Fibroblast of skin of right quadriceps (primary cell): ENCODE measurements at regions not wholly inside any gene's neighbourhood (a gene's known extent, or its start where the extent isn't known, plus 50 kb on each side); places are given as distances from the start of the nearest gene placed in this dataset.
"Not testable (repeated sequence)": the region's sequence is repeated elsewhere in the genome, so short reads cannot be mapped to it uniquely, and the experiment has no call there.

Experiments
- DNase-seq: peaks from one replicate; pipeline ENCODE4 v3.0.0-alpha.2; 2013

- no peak for DNase-seq
Observed at GRCh38 chr4:187504974-187505797, 490.4 kb upstream of the ZFP42 start.

- DNase-seq: not testable (repeated sequence)
Observed at GRCh38 chr4:187505798-187506141, 489.8 kb upstream of the ZFP42 start.

GRCh38 chr4:187516224-187516623, 479.3 kb upstream of the ZFP42 start:
- DNase-seq: no peak

GRCh38 chr4:187541666-187542065, 453.9 kb upstream of the ZFP42 start:
- DNase-seq: peak; percentile 11

- DNase-seq: no peak
Observed at GRCh38 chr4:187544461-187545053, 451.0 kb upstream of the ZFP42 start.

- DNase-seq: no peak
Observed at GRCh38 chr4:187547316-187547715, 448.3 kb upstream of the ZFP42 start.

GRCh38 chr4:187550256-187550950, 445.2 kb upstream of the ZFP42 start:
- peak; percentile 35 for DNase-seq

GRCh38 chr4:187552781-187553180, 442.8 kb upstream of the ZFP42 start:
- DNase-seq: no peak

GRCh38 chr4:187555174-187555573, 440.4 kb upstream of the ZFP42 start:
- no peak for DNase-seq

GRCh38 chr4:187558391-187558790, 437.2 kb upstream of the ZFP42 start:
- peak; percentile 11 for DNase-seq

GRCh38 chr4:187562345-187562744, 433.2 kb upstream of the ZFP42 start:
- DNase-seq: no peak

GRCh38 chr4:187565416-187565815, 430.2 kb upstream of the ZFP42 start:
- no peak for DNase-seq

GRCh38 chr4:187569871-187570270, 425.7 kb upstream of the ZFP42 start:
- no peak for DNase-seq

- DNase-seq: no peak
Observed at GRCh38 chr4:187575706-187576105, 419.9 kb upstream of the ZFP42 start.

GRCh38 chr4:187576751-187577150, 418.8 kb upstream of the ZFP42 start:
- DNase-seq: no peak

GRCh38 chr4:187577941-187578480, 417.6 kb upstream of the ZFP42 start:
- DNase-seq: peak; percentile 43

GRCh38 chr4:187586892-187587291, 408.7 kb upstream of the ZFP42 start:
- peak; percentile 37 for DNase-seq

GRCh38 chr4:187598196-187598595, 397.4 kb upstream of the ZFP42 start:
- peak; percentile 69 for DNase-seq

GRCh38 chr4:187602339-187603092, 393.1 kb upstream of the ZFP42 start:
- peak; percentile 80 for DNase-seq

GRCh38 chr4:187603093-187604025, 392.2 kb upstream of the ZFP42 start:
- DNase-seq: peak; percentile 98

GRCh38 chr4:187604984-187605383, 390.6 kb upstream of the ZFP42 start:
- no peak for DNase-seq

GRCh38 chr4:187606581-187606980, 389.0 kb upstream of the ZFP42 start:
- peak; percentile 63 for DNase-seq
